ENCODE measurements at regions not wholly inside any gene's neighbourhood (a gene's known extent, or its start where the extent isn't known, plus 50 kb on each side); places are given as distances from the start of the nearest gene placed in this dataset.

- TF ChIP-seq POLR2A (IDR thresholded peaks at IDR 0.05) (no peak), CTCF (IDR thresholded peaks at IDR 0.05) (peak; percentile 50 to 80 (median 54))
Measured at GRCh38 chr19:13588957-13589833, 82.9 kb upstream of the CACNA1A start.
